Loucy (cell line): ENCODE measurements at regions not wholly inside any gene's neighbourhood (a gene's known extent, or its start where the extent isn't known, plus 50 kb on each side); places are given as distances from the start of the nearest gene placed in this dataset.

ENCODE experiments used
- CTCF ChIP-seq: fragments of 200-600 bp; sonication (generic); conservative IDR thresholded peaks from 2 replicates; pipeline ENCODE4 v1.5.1; 2014; ENCODE audit warnings: mild to moderate bottlenecking, antibody characterized with exemption, low read length
- EZH2phosphoT487 ChIP-seq: fragments of 200-600 bp; IDR thresholded peaks from 2 replicates; pipeline ENCODE4 v1.6.1; 2018; ENCODE audit warnings: antibody characterized with exemption, mild to moderate bottlenecking, moderate library complexity, borderline replicate concordance

GRCh38 chr6:115733426-115733825 is 327.3 kb downstream of the FRK start:
- no peak for TF ChIP-seq CTCF
- no peak for TF ChIP-seq EZH2phosphoT487
